ENCODE measurements at regions not wholly inside any gene's neighbourhood (a gene's known extent, or its start where the extent isn't known, plus 50 kb on each side); places are given as distances from the start of the nearest gene placed in this dataset.
"Not testable (repeated sequence)": the region's sequence is repeated elsewhere in the genome, so short reads cannot be mapped to it uniquely, and the experiment has no call there.

DNA sequence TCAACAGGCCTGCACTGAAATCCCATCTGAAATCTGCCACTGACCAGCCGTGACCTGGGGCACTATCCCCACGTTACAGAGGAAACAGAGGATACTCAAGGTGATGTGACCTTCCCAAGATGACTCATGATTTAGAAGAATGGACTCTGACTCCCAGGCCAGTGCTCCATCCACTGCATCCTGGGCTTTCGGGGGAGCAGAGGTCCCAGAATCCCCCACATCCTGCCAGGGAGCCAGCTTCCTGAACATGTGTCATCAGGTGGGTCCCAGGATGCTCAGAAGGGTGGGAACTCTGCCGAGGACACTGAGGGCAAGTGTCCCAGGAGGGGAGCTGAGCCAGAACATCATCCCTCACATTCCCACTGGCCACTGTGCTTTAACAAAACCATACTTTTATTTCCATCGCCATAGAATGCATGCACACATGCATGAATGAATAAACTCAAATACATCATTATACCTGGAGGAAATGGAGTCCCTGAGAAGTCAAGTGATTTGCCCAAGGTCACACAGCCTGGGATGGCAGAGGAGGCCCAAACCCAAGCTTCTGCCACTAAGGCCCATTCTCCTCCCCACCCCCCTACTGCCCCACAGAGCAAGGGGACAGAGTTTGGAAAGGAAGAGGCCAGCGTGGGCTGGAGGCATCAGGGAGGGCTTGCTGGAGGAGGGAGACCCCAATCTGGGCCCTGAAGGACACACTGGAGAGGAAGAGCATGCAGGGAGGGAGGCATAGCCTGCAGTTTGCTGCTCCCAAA, 189.4 kb downstream of the MATN1 start:
- no peak for DNase-seq (ENCODE audit: low read depth)

DNA sequence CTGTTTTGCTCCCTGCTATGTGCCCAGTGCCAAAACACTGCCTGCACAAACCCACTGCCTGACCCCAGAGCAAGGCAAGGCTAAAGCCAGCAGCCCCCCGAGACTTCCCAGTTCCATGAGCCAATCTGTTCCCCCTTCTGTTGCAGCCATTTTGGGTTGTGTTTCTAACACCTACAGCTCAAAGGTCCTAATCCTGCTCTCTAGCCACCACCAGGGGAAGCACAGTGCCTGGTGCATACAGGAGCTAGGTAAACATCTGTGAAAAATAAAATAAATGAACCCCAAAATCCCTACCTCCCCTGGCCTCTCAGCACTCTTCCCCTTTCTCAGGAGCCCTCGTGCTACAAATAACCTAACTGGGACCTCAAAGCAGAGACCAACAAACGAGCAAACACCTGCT, 190.2 kb downstream of the MATN1 start:
- no peak for DNase-seq (ENCODE audit: low read depth)

- DNase-seq (ENCODE audit: low read depth) = no peak
These were observed 190.8 kb downstream of the MATN1 start for GRCh38 chr1:30532621-30533020.

- peak; percentile 34 for DNase-seq (ENCODE audit: low read depth)
These were observed 195.8 kb downstream of the MATN1 start for GRCh38 chr1:30527511-30528140.

DNA sequence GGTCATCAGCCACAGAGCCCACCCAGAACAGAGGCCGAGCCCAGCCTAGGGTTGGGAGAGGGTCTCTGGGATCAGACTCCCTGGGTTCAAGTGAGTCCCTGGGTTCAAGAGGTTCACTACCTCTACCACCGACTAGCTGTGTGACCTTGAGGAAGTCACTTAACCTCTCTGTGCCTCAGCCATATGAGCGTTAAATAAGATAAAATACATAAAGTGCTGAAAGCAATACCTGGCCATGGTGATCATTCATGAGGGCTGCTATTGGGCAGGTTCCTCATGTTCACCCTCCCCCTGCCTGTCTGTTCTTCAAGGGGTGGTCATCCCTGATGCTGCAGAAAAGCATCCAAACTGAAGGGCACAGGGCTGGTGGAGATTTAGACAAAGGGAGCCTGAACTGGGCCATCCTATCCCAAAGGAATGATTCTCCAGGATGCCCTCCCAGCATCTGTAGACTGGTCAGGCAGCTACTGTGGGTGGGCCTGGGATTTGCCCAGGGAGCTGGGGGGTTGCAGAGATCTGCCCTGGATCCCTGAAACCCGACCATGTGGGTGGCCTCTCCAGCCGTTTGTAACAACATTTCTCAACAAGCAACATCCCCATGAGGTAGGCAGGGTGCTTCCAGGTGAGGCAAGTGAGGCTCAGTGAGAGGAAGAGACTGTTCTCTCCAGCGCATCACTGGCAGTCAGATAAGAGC, 196.6 kb downstream of the MATN1 start:
- DNase-seq (ENCODE audit: low read depth) = no peak

GRCh38 chr1:30525971-30526651, 197.3 kb downstream of the MATN1 start:
- DNase-seq (ENCODE audit: low read depth) = peak; percentile 84

DNA sequence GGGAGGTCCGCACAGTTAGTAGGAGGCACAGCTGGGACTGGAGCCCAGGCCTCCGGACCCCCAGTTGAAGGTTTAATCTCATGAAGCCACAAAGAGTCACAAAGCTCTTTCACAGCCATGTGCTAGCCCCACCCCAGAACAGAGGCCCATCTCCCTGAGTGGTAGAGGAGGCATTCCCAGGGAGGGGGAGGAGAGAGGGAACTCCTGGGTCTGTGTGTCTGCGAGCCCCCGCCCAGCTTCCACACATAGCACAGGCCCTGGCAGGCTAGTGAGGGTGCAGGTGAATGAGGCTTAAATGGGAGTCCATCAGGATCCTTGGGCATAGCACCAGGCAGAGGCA, 197.8 kb downstream of the MATN1 start:
- DNase-seq (ENCODE audit: low read depth) = no peak

DNA sequence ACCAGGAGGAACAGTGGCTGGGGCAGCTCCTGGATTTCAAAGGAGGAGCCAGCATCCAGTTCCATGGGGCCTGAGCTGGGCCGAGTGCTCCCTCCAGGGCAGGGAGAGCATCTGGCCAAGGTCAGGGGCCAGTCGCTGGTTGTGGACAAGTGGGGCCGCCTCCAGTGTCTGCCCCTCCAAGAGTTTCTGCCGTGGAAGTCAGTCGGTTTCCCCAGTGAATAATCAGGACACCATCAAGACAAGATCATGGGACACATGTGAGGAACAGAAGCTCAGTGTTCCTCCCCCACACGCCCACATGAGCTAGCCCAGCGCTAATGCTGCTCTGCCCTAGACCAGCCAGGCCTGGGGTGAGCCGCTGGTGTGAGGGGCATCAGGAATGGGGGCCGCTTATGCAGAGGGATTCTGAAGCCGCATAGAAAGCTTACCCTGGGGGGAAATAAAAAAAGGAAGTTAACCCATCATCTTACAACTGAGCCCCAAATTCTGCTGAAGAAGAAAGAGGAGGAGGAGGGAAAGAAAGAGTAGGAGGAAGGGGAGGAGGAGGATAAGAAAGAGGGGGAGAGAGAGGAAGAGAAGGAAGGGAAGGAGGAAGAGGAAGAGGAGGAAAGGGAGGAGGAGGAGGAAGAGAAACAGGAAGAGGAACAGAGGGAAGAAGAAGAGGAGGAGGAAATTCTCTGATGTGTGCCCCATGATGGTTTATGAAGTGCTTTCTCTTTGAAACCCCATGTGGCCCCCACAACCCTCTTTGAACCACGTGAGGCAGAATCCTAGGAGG, 198.4 kb downstream of the MATN1 start:
- no peak for DNase-seq (ENCODE audit: low read depth)

GRCh38 chr1:30524025-30524555, 199.3 kb downstream of the MATN1 start:
- not testable (repeated sequence) for DNase-seq (ENCODE audit: low read depth)

- peak; percentile 62 for DNase-seq (ENCODE audit: low read depth)
These were observed 200.0 kb downstream of the MATN1 start for GRCh38 chr1:30523055-30524020.

DNA sequence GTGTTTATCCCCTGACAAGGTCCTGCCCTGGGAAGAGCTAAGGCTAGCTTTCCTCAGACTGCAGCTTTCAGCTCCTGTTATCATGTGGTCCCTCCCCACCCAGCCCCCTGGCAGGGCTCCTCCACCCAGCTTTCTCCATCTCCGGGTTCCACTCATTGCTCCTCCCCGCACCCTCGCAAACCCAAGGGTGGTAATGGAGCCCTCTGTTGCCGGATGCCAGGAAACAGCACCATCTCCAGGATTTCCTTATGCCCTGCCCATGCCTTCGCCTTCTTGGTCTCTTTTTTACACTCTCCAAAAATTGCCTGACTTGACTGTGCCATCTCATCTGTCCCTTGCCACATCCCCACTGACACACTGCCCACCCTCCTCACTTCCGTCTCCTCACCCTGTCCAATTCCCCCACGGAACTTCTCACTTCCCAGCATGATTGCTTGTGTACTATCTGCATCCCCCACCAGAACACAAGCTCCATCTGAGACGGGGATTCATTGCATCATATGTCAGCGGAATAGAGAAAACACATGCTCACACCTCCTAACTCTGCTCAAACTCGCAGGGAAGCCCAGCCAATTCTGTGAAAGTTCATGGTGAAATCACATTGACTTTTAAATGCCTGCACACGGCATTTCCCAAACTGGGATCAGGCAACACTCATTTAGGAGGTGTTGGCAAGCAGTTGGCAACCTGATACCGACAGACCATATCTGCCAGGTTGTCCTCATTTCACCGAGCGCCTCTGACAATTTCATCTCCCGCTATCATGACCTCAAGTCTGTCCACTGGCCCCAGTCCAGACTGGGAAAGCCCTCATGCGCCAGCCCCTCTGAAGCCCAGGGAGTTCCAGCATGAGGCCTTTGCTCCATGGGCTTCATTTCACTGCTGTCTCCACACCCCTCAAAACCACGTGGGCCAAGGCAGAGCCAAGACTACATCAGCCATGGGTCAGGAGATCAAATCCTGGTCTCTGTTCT, 201.1 kb downstream of the MATN1 start:
- DNase-seq (ENCODE audit: low read depth) = peak; percentile 29

- no peak for DNase-seq (ENCODE audit: low read depth)
These were observed 202.0 kb downstream of the MATN1 start for GRCh38 chr1:30521261-30521865.

- no peak for DNase-seq (ENCODE audit: low read depth)
These were observed 202.9 kb downstream of the MATN1 start for GRCh38 chr1:30520476-30520875.

DNA sequence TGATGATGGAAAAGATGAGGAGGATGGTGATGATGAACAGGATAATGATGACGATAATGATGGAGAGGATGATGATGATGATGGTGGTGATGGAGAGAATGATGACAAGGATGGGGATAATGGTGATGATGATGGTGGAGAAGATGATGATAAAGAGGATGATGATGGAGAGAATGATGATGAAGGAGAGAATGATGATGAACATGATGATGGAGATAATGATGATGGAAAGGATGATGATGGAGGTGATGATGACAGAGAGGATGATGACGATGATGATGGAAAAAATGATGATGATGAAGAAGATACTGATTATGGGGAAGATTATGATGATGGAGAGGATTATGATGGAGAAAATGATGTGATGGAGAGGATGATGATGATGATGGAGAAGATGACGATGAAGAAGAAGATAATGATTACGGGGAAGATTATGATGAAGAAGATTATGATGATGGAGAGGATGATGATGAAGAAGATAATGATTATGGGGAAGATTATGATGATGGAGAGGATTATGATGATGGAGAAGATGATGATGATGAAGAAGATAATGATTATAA, 204.1 kb downstream of the MATN1 start:
- no peak for DNase-seq (ENCODE audit: low read depth)

- DNase-seq (ENCODE audit: low read depth) = no peak
These were observed 204.7 kb downstream of the MATN1 start for GRCh38 chr1:30518696-30519095.

DNA sequence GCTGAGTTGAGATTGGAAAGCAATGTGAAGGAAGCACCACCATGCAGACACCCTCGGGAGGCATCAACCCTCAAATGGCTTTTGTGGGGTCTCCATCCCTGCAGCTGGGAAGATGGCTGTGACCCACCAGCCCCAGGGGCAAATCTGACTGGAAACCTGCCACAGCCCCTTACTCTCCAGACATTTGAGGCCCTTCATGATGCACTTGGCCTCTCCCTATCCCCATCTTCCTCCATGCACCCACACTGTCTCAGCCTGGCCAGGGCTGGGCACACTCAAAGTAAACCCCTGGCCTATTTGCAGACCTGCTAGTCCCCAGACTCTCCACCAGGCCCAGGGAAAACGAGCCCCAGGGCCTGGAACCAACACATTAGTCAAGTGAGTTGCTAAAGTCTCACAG, 205.2 kb downstream of the MATN1 start:
- DNase-seq (ENCODE audit: low read depth) = no peak

GRCh38 chr1:30517666-30518065, 205.7 kb downstream of the MATN1 start:
- DNase-seq (ENCODE audit: low read depth) = not testable (repeated sequence)

DNA sequence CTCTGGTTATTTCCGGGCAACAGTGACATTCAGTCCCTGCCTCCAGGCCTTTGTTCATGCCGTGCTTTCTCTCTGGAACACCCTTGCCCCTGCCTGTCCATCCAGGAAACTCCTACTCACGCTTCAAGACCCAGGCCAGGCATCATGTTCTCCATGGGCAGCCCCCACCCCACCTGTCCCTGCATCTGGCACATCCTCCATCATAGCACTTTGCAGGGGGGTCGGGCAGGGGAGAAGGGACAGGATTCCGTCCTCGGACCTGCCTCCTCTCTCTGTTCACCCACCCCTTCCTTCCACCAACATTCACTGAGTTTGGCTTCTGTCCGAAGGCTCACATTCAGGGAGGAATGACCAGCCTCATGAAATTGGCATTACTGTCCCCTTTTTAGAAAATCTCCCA, 206.1 kb downstream of the MATN1 start:
- DNase-seq (ENCODE audit: low read depth) = not testable (repeated sequence)
